ENCODE measurements at regions not wholly inside any gene's neighbourhood (a gene's known extent, or its start where the extent isn't known, plus 50 kb on each side); places are given as distances from the start of the nearest gene placed in this dataset.

GRCh38 chr20:56730003-56730402 is 100.9 kb downstream of the TFAP2C start:
- TF ChIP-seq, protein P1, sequence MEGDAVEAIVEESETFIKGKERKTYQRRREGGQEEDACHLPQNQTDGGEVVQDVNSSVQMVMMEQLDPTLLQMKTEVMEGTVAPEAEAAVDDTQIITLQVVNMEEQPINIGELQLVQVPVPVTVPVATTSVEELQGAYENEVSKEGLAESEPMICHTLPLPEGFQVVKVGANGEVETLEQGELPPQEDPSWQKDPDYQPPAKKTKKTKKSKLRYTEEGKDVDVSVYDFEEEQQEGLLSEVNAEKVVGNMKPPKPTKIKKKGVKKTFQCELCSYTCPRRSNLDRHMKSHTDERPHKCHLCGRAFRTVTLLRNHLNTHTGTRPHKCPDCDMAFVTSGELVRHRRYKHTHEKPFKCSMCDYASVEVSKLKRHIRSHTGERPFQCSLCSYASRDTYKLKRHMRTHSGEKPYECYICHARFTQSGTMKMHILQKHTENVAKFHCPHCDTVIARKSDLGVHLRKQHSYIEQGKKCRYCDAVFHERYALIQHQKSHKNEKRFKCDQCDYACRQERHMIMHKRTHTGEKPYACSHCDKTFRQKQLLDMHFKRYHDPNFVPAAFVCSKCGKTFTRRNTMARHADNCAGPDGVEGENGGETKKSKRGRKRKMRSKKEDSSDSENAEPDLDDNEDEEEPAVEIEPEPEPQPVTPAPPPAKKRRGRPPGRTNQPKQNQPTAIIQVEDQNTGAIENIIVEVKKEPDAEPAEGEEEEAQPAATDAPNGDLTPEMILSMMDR (IDR thresholded peaks at IDR 0.05): no peak
- TF ChIP-seq POLR2A (IDR thresholded peaks at IDR 0.05) (no peak), EP300 (IDR thresholded peaks at IDR 0.05; ENCODE audit: low read depth) (no peak), POLR2AphosphoS5 (IDR thresholded peaks at IDR 0.05) (no peak)
